ENCODE measurements at regions not wholly inside any gene's neighbourhood (a gene's known extent, or its start where the extent isn't known, plus 50 kb on each side); places are given as distances from the start of the nearest gene placed in this dataset.

DNA sequence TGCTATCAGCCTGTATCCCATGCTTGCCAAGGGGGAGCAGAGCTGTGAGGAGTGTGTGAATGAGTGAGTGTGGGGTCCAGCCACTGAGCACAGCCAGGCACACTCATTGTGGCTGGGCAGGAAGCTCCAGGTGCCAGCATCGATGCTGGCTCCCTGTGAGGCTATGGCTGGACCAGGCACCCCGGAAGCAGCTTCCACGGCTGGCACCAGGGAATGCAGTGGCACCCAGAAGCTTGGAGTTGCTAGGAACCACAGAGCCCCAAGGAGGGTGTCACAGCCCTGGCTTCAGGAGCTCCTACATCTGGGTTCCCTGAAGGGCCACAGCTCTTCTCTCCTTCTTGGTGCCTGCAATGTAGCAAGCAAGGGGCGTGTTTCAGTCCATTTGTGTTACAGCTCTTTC, 625.9 kb upstream of the RAG2 start:
- TF ChIP-seq, protein P1, sequence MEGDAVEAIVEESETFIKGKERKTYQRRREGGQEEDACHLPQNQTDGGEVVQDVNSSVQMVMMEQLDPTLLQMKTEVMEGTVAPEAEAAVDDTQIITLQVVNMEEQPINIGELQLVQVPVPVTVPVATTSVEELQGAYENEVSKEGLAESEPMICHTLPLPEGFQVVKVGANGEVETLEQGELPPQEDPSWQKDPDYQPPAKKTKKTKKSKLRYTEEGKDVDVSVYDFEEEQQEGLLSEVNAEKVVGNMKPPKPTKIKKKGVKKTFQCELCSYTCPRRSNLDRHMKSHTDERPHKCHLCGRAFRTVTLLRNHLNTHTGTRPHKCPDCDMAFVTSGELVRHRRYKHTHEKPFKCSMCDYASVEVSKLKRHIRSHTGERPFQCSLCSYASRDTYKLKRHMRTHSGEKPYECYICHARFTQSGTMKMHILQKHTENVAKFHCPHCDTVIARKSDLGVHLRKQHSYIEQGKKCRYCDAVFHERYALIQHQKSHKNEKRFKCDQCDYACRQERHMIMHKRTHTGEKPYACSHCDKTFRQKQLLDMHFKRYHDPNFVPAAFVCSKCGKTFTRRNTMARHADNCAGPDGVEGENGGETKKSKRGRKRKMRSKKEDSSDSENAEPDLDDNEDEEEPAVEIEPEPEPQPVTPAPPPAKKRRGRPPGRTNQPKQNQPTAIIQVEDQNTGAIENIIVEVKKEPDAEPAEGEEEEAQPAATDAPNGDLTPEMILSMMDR (IDR thresholded peaks at IDR 0.05; ENCODE audit: low read depth, low read length), result no peak
- Histone ChIP-seq H3K27ac (no peak overlapping the region), H3K36me3 (no peaks in the 10 kb centered on the region), H3K4me3 (no peak overlapping the region), H3K27me3 (no peaks in the 10 kb centered on the region), H3K9me3 (ENCODE audit: low read depth) (no peaks in the 10 kb centered on the region), H3K4me1 (ENCODE audit: low read depth) (no peaks in the 10 kb centered on the region)
- DNase-seq (ENCODE audit: low read depth in 1 of 2, low spot score in 1 of 2), result no peak

DNA sequence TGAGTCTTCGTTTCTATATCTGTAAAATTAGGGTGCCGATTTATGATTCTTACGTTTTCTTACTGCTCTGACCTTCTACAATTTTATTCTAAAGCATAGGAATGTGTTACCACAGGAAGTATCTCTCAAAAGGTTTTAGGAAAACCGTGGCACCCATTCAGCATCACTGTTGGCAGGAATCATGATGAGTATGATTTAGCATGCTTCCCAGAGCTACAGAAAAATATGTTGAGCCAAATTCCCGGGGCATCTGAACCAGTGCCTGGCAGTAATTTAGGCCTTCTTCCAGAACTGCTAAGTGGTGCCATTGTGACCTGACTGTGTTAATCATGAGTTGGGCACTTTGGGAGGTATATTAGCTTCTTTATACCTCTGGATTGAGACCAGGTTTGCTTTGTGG, 605.0 kb upstream of the RAG2 start:
- peaks cover 11% of the 10 kb centered on the region for H3K4me1 ChIP-seq (ENCODE audit: low read depth)
- H3K4me3 ChIP-seq, result no peak overlapping the region
- no peak for DNase-seq (ENCODE audit: low read depth in 1 of 2, low spot score in 1 of 2)
- no peaks in the 10 kb centered on the region for H3K27me3 ChIP-seq
- no peaks in the 10 kb centered on the region for H3K36me3 ChIP-seq
- no peaks in the 10 kb centered on the region for H3K9me3 ChIP-seq (ENCODE audit: low read depth)
- TF ChIP-seq, protein P1 (IDR thresholded peaks at IDR 0.05; ENCODE audit: low read depth, low read length), result no peak
- no peak overlapping the region for H3K27ac ChIP-seq

DNA sequence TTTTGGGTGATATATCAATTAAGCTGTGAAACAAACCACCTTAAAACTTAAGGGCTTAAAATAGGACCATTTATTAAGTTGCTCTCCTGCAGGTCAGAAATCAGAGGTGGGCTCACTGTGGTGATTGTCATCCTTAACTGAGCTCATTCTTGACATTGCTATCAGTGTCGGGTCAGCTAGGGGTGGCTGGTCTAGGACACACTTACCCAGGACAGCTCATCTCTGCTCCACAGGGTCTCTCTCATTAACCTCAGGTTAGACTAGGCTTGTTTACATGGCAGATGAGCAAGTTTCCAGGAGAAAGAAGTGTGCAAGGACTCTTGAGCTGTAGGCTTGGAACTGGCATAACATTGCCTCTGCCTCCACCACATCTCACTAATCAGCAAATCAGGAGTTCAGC, 601.0 kb upstream of the RAG2 start:
- no peak overlapping the region for H3K27ac ChIP-seq
- H3K4me3 ChIP-seq, result no peak overlapping the region
- H3K4me1 ChIP-seq (ENCODE audit: low read depth), result peaks cover 11% of the 10 kb centered on the region
- TF ChIP-seq, protein P1 (IDR thresholded peaks at IDR 0.05; ENCODE audit: low read depth, low read length), result no peak
- no peaks in the 10 kb centered on the region for H3K36me3 ChIP-seq
- H3K9me3 ChIP-seq (ENCODE audit: low read depth), result no peaks in the 10 kb centered on the region
- DNase-seq (ENCODE audit: low read depth in 1 of 2, low spot score in 1 of 2), result peak in 1 of 2 donors; percentile 10
- H3K27me3 ChIP-seq, result no peaks in the 10 kb centered on the region

DNA sequence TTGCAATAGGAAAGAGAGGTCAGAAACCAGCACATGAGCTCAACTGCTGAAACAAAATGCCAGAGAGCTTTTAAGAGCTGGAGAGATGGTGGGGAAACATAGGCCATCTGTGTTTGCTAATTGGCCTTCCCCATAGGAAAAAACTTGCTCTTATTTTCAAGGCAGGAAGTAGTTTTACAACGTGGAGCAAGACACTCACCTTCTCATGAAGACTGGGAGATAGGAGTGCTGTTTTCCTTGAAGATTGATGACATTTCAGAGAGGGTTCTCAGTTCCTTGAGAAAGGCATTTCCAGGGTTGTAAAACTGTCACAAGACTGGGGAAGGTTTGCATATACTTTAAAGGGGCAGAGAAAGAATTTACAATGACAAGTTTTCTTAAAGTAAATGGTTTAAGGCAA, 586.3 kb upstream of the RAG2 start:
- Histone ChIP-seq H3K4me1 (ENCODE audit: low read depth) (peaks cover 6% of the 10 kb centered on the region), H3K4me3 (no peak overlapping the region), H3K9me3 (ENCODE audit: low read depth) (no peaks in the 10 kb centered on the region), H3K36me3 (no peaks in the 10 kb centered on the region), H3K27me3 (no peaks in the 10 kb centered on the region), H3K27ac (peak overlapping the region; percentile 10)
- no peak for DNase-seq (ENCODE audit: low read depth in 1 of 2, low spot score in 1 of 2)
- TF ChIP-seq, protein P1 (IDR thresholded peaks at IDR 0.05; ENCODE audit: low read depth, low read length), result no peak

DNA sequence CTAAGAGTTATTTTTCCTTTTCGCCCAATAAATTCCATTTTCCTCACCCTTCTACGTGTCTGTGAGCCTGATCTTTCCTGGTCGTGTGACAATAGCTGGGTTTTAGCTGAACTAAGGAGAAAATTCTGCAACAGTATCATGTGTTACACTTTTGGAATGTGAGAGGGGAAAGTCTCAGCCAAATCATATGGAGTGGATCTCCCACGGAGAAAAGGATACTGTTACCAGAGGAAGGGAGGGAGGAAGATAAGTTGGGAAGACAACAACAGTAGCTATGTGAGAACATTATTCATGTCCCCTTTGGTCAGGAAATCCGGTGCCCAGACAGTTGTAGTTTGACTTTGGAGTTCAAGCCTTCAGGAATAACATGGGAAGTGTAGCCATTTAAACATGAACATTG, 584.0 kb upstream of the RAG2 start:
- TF ChIP-seq, protein P1 (IDR thresholded peaks at IDR 0.05; ENCODE audit: low read depth, low read length), result no peak

DNA sequence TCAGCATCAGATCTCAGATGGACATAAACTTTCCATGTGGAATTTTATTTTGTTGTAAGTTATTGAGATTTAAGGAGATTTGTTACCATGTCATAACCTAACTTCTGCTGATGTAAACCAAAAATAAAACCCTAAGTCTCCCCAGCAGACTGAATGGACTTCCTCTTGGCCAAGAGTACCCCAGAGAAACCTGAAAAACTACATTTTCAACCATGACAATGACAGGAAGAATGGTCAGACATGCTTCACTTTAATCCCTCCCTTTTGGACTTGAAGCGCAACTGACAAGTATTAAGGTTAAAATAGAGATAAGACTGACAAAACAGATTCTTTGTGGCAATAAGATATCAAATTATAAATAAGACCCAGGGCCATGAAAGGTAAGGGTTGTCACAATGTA, 579.7 kb upstream of the RAG2 start:
- Histone ChIP-seq H3K36me3 (no peaks in the 10 kb centered on the region), H3K27me3 (no peaks in the 10 kb centered on the region), H3K4me1 (ENCODE audit: low read depth) (no peaks in the 10 kb centered on the region), H3K27ac (no peak overlapping the region), H3K9me3 (ENCODE audit: low read depth) (no peaks in the 10 kb centered on the region), H3K4me3 (no peak overlapping the region)
- DNase-seq (ENCODE audit: low read depth in 1 of 2, low spot score in 1 of 2), result no peak
- TF ChIP-seq, protein P1 (IDR thresholded peaks at IDR 0.05; ENCODE audit: low read depth, low read length), result no peak

More for the DNA sequence above, 584.0 kb upstream of the RAG2 start:
- H3K4me1 ChIP-seq (ENCODE audit: low read depth), result peaks cover 6% of the 10 kb centered on the region
- H3K4me3 ChIP-seq, result no peak overlapping the region
- H3K27ac ChIP-seq, result no peak overlapping the region
- DNase-seq (ENCODE audit: low read depth in 1 of 2, low spot score in 1 of 2), result peak in 1 of 2 donors; percentile 70
- H3K27me3 ChIP-seq, result no peaks in the 10 kb centered on the region
- H3K9me3 ChIP-seq (ENCODE audit: low read depth), result no peaks in the 10 kb centered on the region
- no peaks in the 10 kb centered on the region for H3K36me3 ChIP-seq
